ENCODE measurements at regions not wholly inside any gene's neighbourhood (a gene's known extent, or its start where the extent isn't known, plus 50 kb on each side); places are given as distances from the start of the nearest gene placed in this dataset.
"Not testable (repeated sequence)": the region's sequence is repeated elsewhere in the genome, so short reads cannot be mapped to it uniquely, and the experiment has no call there.

DNA sequence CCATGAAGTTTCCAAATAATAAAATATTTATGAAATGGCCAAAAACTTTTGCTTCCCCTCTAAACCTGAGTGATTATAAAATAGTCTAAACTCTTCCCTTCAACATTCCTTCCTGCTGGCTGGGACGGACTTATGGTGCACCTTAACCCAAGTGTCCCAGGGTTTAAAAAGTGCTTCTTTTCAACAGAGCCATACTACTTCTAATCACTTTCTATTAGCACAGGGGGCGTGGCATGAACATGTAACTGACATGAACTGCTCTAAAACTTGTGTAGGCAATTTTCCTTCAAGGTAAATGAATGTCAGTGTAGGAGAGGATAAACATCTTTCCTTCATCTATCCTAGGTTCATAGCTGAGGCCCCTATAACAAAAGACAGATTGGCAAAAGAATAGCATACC is 163.6 kb upstream of the RIMS1 start:
- DNase-seq (ENCODE audit: low spot score): no peak

- DNase-seq (ENCODE audit: low spot score): no peak
Measured at GRCh38 chr6:71724456-71725125, 161.8 kb upstream of the RIMS1 start.

GRCh38 chr6:71725126-71725470 is 161.3 kb upstream of the RIMS1 start:
- DNase-seq (ENCODE audit: low spot score): no peak

DNA sequence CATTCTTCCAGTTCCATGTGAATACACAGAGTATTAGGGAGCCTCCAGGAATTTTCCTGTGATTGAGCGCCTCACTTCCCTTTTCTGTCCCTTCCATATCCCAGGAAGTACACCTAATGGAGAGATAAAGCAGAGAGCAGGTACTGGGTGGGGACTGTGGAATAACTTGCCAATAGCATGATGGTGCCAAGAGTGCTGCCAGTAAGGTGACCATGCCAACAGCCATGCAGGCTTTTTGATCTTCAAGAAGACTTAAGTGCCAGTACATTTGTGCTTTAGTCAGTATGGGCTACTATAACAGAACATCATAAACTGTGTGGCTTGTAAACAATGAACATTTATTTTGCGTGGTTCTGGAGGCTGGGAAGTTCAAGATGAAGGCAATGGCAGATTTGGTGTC is 160.2 kb upstream of the RIMS1 start:
- DNase-seq (ENCODE audit: low spot score): no peak

GRCh38 chr6:71727632-71728294 is 158.6 kb upstream of the RIMS1 start:
- peak; percentile 24 for DNase-seq (ENCODE audit: low spot score)

GRCh38 chr6:71730284-71730683 is 156.1 kb upstream of the RIMS1 start:
- DNase-seq (ENCODE audit: low spot score): no peak

GRCh38 chr6:71733970-71734899 is 152.1 kb upstream of the RIMS1 start:
- no peak for DNase-seq (ENCODE audit: low spot score)

- DNase-seq (ENCODE audit: low spot score): no peak
Measured at GRCh38 chr6:71737953-71738352, 148.4 kb upstream of the RIMS1 start.

DNA sequence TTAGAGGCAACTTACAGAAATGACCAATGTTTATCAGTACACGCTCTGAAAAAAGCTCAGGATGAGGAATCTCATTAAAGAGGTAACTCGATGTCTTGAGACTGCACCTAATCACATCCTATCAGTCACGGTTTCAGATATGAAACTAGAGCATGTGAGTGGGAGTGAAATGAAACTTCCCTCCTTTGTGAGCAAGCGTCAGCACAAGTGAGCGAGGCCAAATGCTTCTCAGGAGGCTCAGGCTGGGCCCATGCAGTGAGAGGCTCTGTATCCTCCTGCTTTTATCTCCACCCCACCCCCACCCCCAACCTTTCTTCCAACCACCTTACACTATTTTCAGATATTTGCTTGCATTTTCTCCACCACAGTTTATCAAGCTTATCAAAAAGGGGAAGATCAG is 140.8 kb upstream of the RIMS1 start:
- DNase-seq (ENCODE audit: low spot score): no peak

GRCh38 chr6:71766146-71766760 is 120.1 kb upstream of the RIMS1 start:
- no peak for DNase-seq (ENCODE audit: low spot score)

DNA sequence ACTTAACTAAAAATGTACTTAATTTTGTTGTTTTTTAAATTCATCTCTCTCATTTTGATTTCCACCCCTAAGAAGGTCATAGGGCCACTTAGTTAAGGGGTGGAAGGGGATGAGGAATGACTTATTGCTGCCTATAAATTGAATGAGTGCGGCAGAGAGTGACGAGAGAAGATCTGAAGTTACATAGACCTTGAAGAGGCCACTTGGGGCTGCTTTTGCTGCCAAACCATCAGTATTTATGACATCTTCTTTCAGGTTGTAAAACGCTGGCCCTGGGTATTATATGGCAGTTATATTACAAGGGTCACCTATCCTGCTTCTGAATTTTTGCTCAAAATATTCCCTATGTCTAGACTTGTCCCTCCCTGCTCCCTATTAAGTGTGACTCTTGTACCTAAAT is 119.6 kb upstream of the RIMS1 start:
- no peak for DNase-seq (ENCODE audit: low spot score)

DNA sequence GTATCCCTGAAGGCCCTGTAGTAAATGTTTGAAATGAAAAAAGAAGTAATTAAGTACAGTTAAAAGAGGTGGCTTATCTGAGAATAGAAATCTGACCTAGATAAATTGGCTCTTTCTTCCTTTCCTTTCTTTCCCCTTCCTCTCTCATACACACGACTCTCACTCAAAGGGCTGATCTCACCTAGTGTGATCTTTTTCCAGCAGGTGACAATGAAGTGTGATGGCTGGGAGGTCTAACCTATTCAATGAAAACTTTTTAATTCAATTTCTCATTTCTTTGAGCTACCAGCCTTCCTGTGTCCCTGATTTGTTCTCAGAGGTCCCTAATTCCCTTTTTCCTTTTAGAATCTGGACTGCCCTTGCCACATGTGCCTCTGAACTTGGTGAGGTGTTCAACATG is 118.0 kb upstream of the RIMS1 start:
- DNase-seq (ENCODE audit: low spot score): no peak

GRCh38 chr6:71808865-71809264 is 77.5 kb upstream of the RIMS1 start:
- no peak for DNase-seq (ENCODE audit: low spot score)

DNA sequence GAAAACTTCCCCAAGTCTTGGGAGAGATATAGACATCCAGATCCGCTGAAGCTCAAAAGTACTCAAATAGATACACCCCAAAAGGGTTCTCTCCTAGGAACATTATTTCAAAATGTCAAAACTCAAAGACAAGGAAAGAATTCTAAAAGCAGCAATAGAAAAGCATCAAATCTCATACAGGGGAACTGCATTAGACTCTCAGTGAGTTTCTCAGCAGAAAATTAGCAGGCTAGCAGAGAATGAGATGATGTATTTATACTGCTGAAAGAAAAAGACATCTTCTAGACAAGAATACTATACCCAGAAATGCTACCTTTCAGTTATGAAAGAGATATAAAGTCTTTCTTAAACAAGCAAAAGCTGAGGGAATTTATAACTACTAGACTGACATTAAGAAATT is 75.5 kb upstream of the RIMS1 start:
- DNase-seq (ENCODE audit: low spot score): no peak

DNA sequence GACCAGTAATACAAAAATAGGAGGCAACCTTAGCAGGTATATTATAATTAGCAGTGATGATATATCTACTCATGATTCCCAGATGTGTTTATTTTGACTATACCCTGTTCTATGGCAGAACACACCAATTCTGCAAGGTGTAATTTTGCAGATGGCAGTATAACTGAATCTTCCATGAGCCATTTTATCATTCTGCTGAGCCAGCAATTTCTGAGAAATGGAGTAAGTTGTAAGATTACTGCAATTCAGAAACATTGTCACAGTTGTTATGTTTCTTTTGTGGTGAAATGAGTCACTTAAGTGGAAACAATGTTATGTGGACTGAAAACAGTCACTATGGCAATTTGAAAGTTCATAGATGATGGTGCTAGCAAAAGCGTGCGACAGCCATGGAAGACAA is 63.7 kb upstream of the RIMS1 start:
- DNase-seq (ENCODE audit: low spot score): no peak

GRCh38 chr6:71832110-71832764 is 54.1 kb upstream of the RIMS1 start:
- DNase-seq (ENCODE audit: low spot score): not testable (repeated sequence)
